Osteoblast (primary cell): ENCODE measurements at regions not wholly inside any gene's neighbourhood (a gene's known extent, or its start where the extent isn't known, plus 50 kb on each side); places are given as distances from the start of the nearest gene placed in this dataset.
"Not testable (repeated sequence)": the region's sequence is repeated elsewhere in the genome, so short reads cannot be mapped to it uniquely, and the experiment has no call there.

Source experiments
- DNase-seq: peaks from one replicate; pipeline ENCODE4 v3.0.0; 2011; ENCODE audit warnings: low spot score, mixed read lengths; ENCODE audit not compliant: insufficient read length; ENCODE audit errors: missing footprints
- H2AFZ ChIP-seq: 2 replicates; pipeline ENCODE4 v1.6.0; 2011; ENCODE audit warnings: mild to moderate bottlenecking, low read length
- H3K27ac ChIP-seq: 2 replicates; pipeline ENCODE4 v1.5.1; 2011; ENCODE audit warnings: mild to moderate bottlenecking, low read depth, low read length, moderate library complexity
- H3K27me3 ChIP-seq: 2 replicates; pipeline ENCODE4 v1.6.0; 2012; ENCODE audit warnings: mild to moderate bottlenecking, control low read depth, inconsistent platforms, low read length, moderate library complexity; ENCODE audit not compliant: insufficient read depth
- H3K36me3 ChIP-seq: 2 replicates; pipeline ENCODE4 v1.5.1; 2011; ENCODE audit warnings: mild to moderate bottlenecking, low read length, control low read depth, moderate library complexity; ENCODE audit not compliant: insufficient read depth
- H3K4me1 ChIP-seq: 2 replicates; pipeline ENCODE4 v1.5.1; 2011; ENCODE audit warnings: mild to moderate bottlenecking, low read length, control low read depth, moderate library complexity; ENCODE audit not compliant: insufficient read depth
- H3K4me2 ChIP-seq: 2 replicates; pipeline ENCODE4 v1.6.0; 2011; ENCODE audit warnings: mild to moderate bottlenecking, low read length; ENCODE audit not compliant: insufficient read depth
- H3K4me3 ChIP-seq: fragments of 200-600 bp; sonication (generic); 3 replicates; pipeline ENCODE4 v1.5.1; 2012; ENCODE audit warnings: mild to moderate bottlenecking, low read length, inconsistent platforms; ENCODE audit not compliant: insufficient read depth
- H3K79me2 ChIP-seq: 2 replicates; pipeline ENCODE4 v1.6.0; 2012; ENCODE audit warnings: mild to moderate bottlenecking, low read length, control low read depth, inconsistent platforms; ENCODE audit not compliant: insufficient read depth
- H3K9me3 ChIP-seq: 2 replicates; pipeline ENCODE4 v1.5.1; 2011; ENCODE audit warnings: low read depth, low read length, control low read depth
- H4K20me1 ChIP-seq: 2 replicates; pipeline ENCODE4 v1.6.0; 2012; ENCODE audit warnings: mild to moderate bottlenecking, low read length, control low read depth; ENCODE audit not compliant: insufficient read depth
- TF ChIP-seq, protein P1 (sequence below): IDR thresholded peaks from 2 replicates; pipeline ENCODE4 v1.5.1; 2011; ENCODE audit warnings: mild to moderate bottlenecking, low read depth, low read length, moderate library complexity; ENCODE audit errors: extremely low read depth

DNA sequence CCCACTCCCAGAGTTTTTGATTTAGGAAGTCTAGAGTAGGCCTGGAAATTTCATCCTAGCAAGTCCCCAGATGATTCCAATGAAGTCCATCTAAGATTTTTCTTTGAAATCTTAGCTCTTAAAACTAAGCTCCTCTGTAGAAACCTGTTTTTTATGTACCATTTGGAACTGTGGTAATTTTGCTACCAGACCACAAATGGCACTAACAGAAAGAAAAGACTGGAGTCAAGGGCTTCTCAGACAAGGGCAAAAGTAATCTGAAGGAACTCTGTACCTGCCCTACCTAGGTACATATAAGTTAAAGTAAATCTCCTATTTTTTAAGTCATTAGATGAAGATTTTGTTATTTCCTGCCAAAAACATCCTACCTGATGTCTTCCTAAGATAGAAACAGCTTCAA, 155.0 kb upstream of the HTR1E start:
- H3K36me3 ChIP-seq: no peaks in the 10 kb centered on the region
- no peak overlapping the region for H3K27ac ChIP-seq
- no peak overlapping the region for H2AFZ ChIP-seq
- H3K79me2 ChIP-seq: no peaks in the 10 kb centered on the region
- no peaks in the 10 kb centered on the region for H3K4me1 ChIP-seq
- no peaks in the 10 kb centered on the region for H3K27me3 ChIP-seq
- TF ChIP-seq, protein P1, sequence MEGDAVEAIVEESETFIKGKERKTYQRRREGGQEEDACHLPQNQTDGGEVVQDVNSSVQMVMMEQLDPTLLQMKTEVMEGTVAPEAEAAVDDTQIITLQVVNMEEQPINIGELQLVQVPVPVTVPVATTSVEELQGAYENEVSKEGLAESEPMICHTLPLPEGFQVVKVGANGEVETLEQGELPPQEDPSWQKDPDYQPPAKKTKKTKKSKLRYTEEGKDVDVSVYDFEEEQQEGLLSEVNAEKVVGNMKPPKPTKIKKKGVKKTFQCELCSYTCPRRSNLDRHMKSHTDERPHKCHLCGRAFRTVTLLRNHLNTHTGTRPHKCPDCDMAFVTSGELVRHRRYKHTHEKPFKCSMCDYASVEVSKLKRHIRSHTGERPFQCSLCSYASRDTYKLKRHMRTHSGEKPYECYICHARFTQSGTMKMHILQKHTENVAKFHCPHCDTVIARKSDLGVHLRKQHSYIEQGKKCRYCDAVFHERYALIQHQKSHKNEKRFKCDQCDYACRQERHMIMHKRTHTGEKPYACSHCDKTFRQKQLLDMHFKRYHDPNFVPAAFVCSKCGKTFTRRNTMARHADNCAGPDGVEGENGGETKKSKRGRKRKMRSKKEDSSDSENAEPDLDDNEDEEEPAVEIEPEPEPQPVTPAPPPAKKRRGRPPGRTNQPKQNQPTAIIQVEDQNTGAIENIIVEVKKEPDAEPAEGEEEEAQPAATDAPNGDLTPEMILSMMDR: no peak
- no peaks in the 10 kb centered on the region for H4K20me1 ChIP-seq
- no peaks in the 10 kb centered on the region for H3K9me3 ChIP-seq
- no peak for DNase-seq
- H3K4me3 ChIP-seq: no peak overlapping the region
- H3K4me2 ChIP-seq: no peak overlapping the region

DNA sequence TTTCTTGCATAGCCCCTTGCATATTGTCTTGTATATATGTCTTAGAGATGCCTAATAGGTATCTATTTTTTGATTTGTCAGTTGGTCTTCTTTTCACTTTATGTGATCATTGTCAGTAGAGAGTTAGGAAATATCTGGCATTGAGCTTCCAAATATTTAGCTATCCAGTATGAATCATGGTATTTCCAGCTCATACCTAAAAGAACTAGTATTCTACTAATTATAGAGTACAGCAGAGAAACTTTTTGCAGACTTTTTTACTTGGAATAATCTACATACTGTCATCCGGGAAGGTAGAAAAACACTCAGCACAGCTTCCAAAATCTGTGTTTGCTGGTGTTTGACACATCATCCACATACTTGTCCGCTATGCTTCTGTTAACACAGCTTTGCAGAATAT, 156.4 kb upstream of the HTR1E start:
- H3K4me1 ChIP-seq: no peaks in the 10 kb centered on the region

DNA sequence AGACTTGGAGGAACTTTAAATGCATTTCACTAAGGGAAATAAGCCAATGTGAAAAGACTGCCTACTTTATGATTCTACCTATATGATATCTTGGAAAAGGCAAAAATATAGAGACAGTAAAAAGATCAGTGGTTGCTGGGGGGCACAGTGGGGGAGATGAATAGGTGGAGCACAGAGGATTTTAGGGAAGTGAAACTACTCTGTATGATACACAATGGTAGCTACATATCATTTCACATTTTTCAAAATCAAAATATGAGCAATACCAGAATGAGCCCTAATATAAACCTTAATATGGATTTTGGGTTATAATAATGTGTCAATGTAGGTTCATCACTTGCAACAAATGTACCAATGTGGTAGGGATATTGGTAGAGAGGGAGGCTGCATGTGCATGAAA, 161.4 kb upstream of the HTR1E start:
- H4K20me1 ChIP-seq: no peaks in the 10 kb centered on the region
- TF ChIP-seq, protein P1: no peak
- DNase-seq: no peak
- H3K9me3 ChIP-seq: no peaks in the 10 kb centered on the region
- H3K4me3 ChIP-seq: no peak overlapping the region
- no peaks in the 10 kb centered on the region for H3K36me3 ChIP-seq
- H3K27me3 ChIP-seq: no peaks in the 10 kb centered on the region
- no peak overlapping the region for H3K27ac ChIP-seq
- no peaks in the 10 kb centered on the region for H3K4me1 ChIP-seq
- H3K4me2 ChIP-seq: no peak overlapping the region
- H2AFZ ChIP-seq: no peak overlapping the region
- H3K79me2 ChIP-seq: no peaks in the 10 kb centered on the region

More for the DNA sequence above, 156.4 kb upstream of the HTR1E start:
- no peaks in the 10 kb centered on the region for H3K79me2 ChIP-seq
- H3K27ac ChIP-seq: no peak overlapping the region
- DNase-seq: no peak
- H3K4me2 ChIP-seq: no peak overlapping the region
- no peaks in the 10 kb centered on the region for H3K36me3 ChIP-seq
- TF ChIP-seq, protein P1: no peak
- no peak overlapping the region for H3K4me3 ChIP-seq
- no peaks in the 10 kb centered on the region for H3K27me3 ChIP-seq
- H4K20me1 ChIP-seq: no peaks in the 10 kb centered on the region
- H2AFZ ChIP-seq: no peak overlapping the region
- no peaks in the 10 kb centered on the region for H3K9me3 ChIP-seq

GRCh38 chr6:86765211-86765610, 172.1 kb upstream of the HTR1E start:
- H4K20me1 ChIP-seq: no peaks in the 10 kb centered on the region
- peaks cover 4% of the 10 kb centered on the region for H3K9me3 ChIP-seq
- H2AFZ ChIP-seq: no peak overlapping the region
- H3K79me2 ChIP-seq: no peaks in the 10 kb centered on the region
- no peaks in the 10 kb centered on the region for H3K27me3 ChIP-seq
- no peak for DNase-seq
- no peaks in the 10 kb centered on the region for H3K36me3 ChIP-seq
- H3K4me3 ChIP-seq: no peak overlapping the region
- H3K4me2 ChIP-seq: no peak overlapping the region
- TF ChIP-seq, protein P1: no peak
- H3K27ac ChIP-seq: no peak overlapping the region
- H3K4me1 ChIP-seq: no peaks in the 10 kb centered on the region

DNA sequence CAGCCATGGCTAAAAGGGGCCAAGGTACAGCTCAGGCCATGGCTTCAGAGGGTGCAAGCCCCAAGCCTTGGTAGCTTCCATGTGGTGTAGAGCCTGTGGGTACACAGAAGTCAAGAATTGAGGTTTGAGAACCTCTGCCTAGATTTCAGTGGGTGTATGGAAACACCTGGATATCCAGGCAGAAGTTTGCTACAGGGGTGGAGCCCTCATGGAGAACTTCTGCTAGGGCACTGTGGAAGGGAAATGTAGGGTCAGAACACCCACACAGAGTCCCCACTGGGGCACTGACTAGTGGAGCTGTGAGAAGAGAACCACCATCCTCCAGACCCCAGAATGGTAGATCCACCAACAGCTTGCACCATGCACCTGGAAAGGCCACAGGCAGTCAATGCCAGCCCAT, 177.4 kb upstream of the HTR1E start:
- not testable (repeated sequence) for H3K27ac ChIP-seq, H3K4me3 ChIP-seq, H3K4me2 ChIP-seq, H3K9me3 ChIP-seq, DNase-seq, H3K4me1 ChIP-seq, H2AFZ ChIP-seq, H3K79me2 ChIP-seq, H3K36me3 ChIP-seq, H3K27me3 ChIP-seq, H4K20me1 ChIP-seq
